EL (cell line): ENCODE measurements at regions not wholly inside any gene's neighbourhood (a gene's known extent, or its start where the extent isn't known, plus 50 kb on each side); places are given as distances from the start of the nearest gene placed in this dataset.

ENCODE experiments used
- DNase-seq: peaks from one replicate; pipeline ENCODE4 v3.0.0-alpha.2; 2016

DNA sequence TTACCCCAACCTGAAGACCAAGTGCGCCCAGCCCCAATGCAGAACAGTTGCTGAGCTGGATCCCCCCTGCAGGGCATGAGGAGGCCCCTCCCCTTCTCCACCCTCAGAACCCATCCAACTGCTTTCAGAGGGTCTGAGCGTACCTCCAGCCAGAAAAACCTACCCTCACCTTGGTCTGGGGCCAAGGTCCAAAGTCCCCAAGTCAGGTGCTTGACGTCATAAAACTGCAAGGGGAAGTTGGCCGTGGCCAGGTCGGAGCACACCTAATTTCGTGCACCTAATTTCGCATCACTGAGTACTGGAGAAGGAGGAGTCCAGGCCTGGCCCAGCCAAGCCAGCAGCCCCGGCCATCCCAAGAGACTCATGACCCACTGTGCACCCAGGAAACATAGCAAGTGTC is 289.8 kb downstream of the CTTN start:
- no peak for DNase-seq

DNA sequence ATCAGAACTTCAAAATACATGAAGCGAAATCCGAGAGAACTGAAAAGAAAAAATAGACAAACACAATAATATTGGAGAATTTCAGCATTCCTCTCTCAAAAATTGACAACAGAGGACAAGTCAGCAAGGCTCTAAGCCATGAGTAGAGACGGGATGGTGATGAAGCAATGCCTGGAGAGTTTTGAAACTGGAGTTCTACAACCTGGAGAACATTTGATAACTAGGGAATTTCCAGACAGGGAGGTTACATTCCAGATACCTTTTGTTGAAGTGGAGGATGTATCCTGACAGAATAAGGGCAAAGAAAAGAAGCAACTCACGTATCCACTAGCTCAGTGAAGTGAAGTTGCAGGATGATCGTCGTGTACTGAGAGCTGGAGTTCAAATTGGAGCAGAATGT is 291.4 kb downstream of the CTTN start:
- no peak for DNase-seq

DNA sequence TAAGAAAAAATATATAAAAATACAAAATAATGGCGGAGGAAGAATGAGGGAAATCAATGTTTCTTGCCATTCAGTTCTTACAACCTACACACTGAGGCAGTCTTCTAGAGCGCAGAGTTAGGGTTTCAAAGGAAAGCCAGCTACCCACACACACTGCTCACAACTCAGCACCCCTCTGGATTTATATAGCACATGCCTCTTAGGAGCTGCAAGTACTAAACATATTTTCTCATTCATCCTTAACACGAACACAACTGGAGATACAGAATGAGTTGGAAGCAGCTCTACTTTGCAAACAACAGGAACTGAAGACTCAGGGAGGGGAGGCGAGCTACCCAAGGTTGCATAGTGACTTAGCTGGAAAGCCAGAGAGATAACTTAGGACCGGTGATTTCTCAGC is 293.8 kb downstream of the CTTN start:
- DNase-seq = no peak

DNA sequence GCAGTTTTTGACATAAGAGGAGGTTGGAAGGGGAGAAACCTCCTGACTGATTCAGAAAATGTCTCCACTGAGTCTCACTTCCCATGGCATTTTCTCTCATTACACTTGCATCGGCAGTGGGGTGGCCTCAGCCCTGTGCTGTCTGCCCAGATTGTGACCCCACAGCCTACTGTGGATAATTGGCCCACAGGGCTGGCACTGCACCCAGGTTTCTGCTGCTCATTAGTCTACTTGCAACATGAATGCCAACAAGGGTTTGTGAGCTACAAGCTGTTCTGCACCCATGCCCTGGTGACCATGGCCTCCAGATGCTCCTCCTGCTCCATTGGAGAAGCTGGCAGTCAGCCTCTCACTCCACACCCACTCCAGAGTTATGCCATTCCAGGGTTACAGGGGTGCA is 296.0 kb downstream of the CTTN start:
- no peak for DNase-seq

DNA sequence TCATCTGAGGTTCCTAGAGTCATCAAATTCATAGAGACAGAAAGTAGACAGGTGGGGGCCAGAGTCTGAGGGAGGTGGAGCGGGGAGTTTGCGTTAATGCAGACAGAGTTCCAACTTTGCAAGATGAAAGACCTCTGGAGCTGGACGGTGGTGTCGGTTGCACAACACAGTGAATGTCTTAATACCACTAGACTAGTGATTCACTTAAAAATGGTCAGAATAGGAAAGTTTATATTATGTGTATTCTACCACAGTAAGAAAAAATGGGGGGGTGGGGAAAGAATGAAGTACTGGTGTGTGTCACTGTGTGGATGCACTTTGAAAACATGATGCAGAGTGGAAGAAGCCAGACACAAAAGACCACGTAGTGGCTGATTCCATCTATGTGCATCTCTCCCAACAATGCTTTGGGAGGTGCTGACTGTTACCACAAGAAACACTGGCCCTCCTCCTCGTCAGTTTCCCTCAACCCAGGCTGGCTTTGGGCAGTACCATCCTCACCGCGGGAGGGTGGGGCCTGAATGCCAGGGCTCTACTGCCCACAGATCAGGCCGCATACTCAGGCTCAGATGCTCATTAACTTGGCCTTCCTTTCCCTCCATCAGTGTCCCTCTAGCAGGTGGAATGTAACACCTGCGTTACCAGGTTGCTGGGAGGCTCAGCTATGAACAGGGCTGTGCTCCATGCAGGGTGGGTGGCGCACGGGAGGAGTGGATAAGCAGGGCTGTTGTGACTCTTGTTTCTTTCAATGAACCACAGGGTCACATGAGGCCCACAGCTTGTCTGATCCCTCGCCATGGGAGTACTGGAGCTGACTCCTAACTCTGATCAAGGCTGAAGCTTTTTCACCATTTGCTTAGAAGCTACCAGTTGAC is 297.0 kb downstream of the CTTN start:
- DNase-seq = no peak

DNA sequence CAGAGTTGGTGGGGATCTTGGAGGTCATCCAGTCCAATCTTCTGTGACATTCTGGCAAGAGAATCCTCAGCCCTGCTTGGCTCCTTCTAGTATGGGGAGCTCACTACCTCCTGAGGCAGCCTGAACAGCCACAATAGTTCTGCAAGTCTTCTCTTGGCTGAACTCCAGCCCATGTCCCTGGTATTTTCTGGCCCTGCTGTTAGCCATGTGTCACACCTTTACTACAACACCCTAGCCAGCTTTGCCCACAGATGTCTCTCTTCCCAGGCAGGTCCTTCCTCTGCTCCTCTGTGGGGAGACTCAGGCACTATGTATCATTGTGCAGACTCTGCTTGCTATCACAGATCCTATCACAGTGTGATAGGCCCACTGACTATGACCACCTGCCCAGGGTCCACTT is 297.7 kb downstream of the CTTN start:
- no peak for DNase-seq

DNA sequence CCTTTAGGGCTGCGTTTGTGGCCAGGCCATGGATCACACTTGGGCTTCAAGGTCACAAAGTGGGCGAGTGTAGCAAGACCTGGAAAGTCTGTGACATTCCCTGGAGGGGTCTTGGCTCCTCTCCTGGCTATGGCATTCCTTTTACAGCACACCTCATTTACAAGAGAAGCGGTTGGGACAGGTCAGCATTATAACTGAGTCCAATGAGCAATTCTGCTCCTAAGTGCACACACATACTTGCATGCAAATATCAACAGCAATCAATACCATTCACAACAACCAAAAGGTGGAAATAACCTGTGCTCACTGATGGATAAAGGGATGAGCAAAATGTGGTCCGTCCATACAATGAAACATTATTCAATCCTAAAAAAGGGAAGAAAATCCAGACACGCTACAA is 298.2 kb downstream of the CTTN start:
- no peak for DNase-seq

DNA sequence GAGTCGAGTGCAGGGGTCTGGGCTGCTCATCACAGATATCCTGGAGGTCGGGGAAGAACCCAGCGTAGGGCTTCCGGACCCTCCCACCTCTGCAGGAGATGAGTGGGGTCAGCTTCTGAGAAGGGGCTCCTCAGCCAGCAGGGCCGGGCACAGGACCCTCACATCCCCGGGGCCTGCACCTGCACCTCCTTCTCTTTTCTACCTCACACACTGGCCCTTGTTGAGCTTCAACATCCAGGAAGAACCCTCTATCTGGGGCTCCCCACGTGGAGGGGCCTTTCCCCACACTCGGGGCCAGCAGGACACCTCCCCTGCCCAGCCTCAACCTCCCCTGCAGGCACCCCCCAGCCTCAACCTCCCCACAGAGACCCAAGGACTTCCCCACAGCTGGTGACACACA is 299.4 kb downstream of the CTTN start:
- no peak for DNase-seq

DNA sequence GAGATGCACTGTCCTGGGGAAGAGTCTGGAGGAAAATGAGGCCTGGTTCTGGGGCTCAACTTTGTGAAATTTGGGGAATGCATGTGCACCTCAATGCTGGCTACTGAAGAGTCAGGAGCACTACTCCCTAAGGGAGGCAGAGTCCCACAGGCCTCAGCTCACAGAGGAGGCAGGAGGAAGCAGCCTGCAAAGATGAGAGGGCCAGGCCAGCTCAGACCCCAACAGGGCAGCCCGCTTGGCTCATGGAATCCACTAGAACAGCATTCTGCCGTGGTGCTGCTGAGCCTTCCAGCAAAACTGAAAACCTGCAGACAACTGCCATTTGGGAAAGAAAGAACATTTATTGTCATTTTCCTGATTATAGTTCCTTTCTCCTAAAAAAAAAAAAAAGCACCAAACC is 300.5 kb downstream of the CTTN start:
- no peak for DNase-seq

DNA sequence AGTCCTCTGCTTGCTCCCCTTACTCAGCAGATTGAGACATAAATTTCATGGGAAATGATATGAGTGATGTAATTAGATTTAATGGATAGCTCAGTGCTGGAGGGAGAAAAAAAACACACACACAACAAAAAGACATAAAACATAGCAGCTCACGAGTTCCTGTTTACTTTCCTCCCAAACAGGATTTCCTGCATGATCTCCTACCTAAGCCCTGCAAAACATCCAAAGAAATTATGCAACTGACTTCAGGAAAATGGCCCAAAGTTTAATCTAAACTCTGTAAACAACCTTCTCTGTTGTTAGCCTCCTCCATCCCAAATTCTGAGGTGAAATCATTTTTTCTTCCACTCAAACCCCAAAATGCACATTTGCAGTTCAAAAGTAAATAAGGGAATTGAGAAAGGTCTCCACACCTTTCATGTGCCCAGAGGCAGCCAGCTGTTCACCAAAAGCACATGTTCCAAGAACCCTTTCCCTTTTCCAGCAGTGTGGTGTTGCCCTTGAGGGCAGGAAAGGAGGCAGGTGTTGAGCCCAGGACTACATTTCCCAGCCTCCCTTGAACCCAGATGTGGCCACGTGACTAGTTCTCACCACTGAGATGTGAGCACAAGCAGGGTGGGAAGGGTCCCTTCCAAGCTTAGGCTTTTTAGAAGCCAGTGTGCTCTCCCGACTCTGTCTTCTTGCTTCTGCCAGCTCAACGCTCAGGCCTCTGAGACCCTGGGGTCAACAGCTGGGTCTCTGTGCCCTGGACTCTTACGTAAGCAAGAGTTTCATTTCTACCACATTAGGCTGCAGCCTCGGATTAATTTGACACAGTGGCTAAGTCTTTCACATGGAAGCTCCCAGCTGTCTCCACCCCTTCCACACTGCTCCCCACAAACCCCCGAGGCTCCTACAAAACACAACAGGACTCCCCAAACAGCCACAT is 301.2 kb downstream of the CTTN start:
- DNase-seq = no peak

DNA sequence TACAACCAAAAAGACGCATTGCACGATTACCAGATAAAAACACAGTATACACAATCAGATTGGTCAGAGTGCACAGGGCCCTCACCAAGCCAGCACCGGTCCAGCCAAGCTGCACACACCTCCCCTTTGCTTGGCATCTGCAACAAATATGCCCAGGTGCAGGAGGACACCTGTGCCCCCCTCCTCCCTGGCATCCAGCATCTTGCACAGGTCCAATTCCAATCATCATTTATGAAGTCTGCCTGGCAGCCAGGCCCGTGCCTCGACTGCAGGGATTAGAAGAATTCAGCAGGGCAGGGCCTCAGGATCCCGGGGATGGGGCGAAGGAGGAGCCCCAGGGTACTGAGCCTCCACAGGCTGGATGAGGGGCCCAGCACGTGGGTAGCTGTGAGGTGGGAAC is 302.1 kb downstream of the CTTN start:
- no peak for DNase-seq

DNA sequence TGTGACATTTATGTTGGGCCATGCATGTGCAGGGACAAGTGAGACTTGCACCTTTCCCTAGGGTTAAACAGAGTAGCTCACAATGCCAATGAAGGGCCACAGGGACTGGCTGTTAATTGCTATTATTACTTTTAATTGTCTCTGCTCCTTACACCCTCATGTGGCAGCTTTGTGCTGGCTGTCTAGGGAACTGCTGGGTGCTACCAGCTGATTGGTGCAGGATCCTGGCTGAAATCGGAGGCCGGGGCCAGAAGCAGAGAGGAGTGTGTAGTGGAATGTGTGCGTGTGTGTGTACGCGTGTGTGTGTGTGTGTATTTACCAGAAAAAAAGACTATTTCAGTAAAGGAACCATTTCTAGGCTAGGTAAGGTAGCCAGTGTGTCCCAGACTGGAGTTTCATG is 302.5 kb downstream of the CTTN start:
- no peak for DNase-seq

DNA sequence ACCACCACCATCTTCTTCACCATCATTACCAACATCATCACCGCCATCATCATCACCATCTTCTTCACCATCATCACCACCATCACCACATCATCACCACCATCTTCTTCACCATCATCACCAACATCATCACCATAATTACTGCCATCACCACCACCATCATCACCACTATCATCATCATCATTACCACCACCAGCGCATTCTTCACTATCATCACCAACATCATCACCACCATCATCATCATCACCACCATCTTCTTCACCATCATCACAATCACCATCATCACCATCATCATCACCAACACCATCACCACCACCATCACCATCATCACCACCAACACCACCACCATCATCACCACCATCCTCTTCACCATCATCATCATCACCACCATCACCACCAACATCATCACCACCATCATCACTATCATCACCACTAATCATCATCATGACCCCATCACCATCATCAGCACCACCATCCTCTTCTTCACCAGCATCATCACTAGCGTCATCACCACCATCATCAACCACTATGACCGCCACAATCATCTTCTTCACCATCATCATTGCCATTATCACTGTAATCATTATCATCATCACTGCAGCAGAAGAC is 303.8 kb downstream of the CTTN start:
- DNase-seq = no peak

DNA sequence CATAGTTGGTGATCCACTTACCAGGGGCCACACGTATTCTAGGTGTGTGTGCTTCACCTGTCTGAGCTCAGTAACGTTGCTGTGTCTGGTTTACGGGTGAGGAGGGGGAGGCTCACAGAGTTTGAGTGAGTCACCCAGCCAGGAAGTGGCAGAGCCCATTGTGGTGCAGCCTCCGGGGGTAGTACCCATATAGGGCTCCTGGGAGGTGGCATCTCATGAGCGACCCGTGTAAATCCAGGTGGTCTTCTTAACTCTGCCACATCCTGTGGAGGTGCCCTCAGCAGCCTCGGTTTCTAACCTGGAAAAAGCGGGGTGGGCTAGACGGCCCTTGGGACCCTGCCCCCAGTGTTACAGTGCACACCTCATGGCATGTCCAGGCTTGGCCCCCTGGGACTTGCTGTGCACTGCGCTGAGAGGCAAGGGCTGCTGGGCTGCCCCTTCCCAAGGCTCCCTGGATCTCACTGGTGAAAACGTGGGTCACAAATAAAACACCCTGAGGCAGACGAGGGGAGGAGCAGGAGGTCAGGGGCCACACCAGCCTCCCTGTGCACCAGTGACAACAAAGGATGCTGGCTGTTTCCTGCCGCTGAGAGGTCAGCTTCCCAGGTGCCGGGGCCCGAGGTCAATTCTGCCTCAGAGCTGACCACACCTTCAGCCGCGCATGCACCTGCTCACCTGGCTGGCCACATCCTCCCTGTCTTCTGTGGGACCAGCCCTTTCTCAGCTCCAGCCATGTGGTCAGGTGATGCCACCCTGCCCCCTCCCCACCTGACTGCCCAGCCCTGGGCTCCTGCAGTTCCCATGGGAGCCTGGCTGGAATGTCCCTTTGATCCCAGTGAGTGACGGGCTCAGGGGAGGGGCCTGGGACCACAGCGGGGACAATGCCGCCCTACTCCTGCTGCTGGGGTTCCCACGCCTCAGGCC is 305.1 kb downstream of the CTTN start:
- DNase-seq = no peak

DNA sequence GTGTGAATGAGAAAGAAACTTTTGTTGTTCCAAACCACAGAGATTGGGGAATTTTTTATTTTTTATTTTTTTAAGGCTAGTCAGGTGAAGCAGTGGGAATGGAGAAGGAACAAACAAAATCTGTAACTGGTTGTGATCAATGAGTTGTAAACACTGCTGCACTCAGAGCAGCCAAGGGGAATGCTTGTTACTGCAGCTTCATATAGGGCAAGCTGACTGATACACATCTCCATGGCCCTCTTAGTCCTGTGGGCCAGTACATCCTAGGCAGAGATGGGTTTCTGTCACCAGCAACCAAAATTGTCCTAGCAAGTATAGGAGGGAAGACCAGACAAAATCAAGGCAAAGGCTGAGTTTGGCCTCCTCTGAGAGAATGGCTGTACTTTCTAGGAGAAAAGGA is 306.8 kb downstream of the CTTN start:
- DNase-seq = no peak

DNA sequence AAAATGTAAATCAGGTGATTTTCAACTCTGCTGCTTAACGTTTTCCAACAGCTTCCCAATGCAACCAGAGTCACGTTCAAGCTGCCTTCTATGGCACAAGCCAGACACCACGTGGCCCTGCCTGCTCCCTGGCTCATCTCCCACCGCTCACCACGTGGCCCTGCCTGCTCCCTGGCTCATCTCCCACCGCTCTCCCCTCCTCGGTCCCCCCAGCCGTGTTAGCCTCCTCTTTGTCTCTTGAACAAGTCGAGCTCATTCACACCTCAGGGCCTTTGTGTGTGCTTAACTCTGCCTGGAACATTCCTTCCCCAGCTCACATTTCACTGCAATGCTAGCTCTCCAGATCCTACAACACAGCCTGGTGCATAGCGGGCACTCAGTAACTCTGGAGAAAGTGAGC is 307.6 kb downstream of the CTTN start:
- DNase-seq = no peak

DNA sequence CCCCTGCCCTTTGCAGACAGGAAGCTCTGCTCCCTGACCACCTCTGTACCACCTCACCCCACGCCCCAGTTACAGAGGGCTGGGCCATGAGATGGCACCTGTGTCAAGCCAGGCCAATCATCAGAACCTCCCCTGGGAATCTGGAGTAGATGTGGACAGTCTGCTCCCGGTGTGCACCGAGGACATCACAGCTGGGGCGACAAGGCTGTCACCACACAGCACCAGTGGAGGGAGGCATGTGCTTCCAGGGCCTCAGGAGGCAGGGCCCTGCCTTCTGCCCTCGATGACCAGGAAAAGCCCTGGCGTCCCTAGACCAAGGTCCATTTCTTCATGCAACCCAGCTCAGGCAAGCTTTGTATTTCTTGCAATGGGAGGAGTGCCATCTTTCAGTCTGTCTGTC is 309.5 kb downstream of the CTTN start:
- DNase-seq = no peak

DNA sequence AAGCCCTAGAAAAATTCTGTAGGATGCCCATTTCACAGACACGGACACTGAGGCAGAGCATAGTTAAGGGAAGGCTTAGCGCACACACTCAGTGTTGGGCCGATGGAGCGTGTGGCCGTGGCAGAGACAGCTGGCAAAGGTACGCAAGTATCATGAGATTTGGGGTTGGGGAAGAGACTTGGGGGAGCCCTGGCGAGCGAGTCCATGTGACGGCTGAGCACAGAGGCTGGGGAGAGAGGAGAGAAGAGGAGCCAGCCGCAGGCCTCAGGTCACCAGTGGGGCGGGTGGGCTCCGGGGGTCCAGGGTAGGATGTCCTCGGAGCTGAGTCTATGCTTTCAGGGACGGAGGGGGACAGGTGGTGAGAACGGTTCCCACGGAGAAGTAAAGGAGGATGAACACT is 311.3 kb downstream of the CTTN start:
- no peak for DNase-seq

DNA sequence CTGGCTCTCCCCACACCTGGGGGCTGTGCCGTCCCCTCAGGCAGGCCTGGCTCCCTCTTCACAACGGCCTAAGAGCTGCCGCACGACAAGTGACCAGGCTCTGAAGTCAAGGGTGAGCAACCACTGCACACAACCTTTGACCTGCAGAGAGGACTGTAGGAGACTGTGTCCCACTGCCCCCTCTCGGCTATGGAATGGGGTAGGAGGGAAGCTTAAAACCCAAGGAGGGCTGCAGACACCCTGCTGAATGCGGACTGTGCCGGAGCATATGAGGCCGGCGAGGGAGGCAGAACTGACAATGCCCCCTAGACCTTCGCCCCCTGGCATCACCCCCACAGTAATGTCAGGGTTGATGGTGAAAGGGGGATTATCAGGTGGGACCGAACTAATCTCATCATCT is 311.9 kb downstream of the CTTN start:
- no peak for DNase-seq

DNA sequence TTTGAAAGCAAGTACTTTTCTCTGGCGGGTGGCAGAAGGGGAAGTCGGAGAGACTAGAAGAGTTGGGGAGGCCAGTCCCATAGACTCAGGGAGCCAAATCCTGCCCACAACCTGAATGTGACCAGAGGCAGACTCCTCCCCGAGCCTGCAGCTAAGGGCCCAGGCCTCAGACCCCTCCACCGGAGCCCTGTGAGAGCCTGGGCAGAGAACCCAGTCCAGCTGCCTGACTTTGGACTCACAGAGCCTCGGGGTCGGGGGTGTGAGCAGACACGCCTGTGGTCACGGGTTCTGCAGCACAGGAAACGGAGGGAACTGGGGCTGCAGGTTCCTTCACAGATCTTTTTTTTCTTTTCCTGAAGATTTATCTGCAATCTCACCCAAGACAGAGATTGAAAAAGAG is 312.3 kb downstream of the CTTN start:
- DNase-seq = no peak

DNA sequence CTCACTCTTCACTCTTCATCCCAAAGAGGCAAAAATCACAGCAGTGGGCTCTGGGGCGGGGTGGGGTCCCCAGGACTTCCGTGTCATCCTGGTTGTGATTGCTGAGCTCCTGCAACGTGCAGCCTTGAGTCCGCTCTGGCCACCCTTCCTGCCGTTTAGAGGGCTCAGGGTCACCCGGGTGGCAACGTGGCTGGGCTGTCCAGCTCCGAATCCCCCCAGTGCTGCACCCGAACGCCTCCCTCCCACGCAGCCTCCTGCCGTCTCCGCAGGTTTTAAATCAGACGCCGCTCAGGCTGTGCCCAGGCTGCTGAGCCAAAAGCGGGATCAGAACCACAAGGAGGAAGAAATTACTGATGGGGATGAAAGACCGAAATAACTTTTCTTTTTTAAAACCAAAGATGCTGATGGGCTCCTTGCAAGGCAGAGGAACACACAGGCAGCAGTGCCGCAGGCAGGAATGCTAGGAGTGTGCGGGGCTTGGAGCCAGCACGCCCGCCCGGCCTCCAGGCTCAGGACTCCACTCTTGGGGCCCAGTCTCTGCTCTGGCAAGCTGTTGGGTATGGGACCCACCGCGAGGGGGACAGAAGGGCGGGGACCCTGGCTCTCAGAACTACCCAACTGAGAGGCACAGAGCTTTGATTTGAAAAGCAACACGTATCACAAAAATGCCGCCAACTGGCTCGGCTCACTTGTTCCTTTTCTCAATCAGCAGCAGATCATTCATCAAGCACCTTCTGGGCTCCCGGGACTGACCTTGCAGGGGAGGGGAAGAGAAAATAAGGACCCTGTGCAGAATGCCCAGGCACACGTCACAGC is 313.0 kb downstream of the CTTN start:
- DNase-seq = no peak

DNA sequence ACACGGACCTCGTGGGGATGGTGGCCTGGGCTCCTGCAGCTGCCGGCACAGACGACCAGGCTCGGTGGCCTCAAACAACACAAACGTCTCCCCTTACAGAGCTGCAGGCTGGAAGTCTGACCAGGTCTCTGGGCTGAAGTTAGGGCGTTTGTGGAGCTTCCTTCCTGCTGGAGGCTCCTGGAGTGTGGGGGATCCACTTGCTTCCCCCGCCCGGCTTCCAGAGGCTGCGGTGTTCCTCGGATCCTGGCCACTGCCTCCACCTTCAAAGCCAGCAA is 313.5 kb downstream of the CTTN start:
- no peak for DNase-seq
